Panc1 (cell line): ENCODE measurements at regions not wholly inside any gene's neighbourhood (a gene's known extent, or its start where the extent isn't known, plus 50 kb on each side); places are given as distances from the start of the nearest gene placed in this dataset.

Experiments used
- POLR2AphosphoS5 ChIP-seq: IDR thresholded peaks from 2 replicates; pipeline ENCODE4 v1.6.1; 2012; ENCODE audit warnings: mild to moderate bottlenecking, low read depth, low read length, moderate library complexity
- SIN3A ChIP-seq: IDR thresholded peaks from 2 replicates; pipeline ENCODE4 v1.6.1; 2012; ENCODE audit warnings: low read depth, mild to moderate bottlenecking, low read length, moderate library complexity, borderline replicate concordance; ENCODE audit not compliant: insufficient read depth
- TCF7L2 ChIP-seq: IDR thresholded peaks from 2 replicates; pipeline ENCODE4 v1.6.1; 2011; ENCODE audit warnings: mild to moderate bottlenecking, low read depth, low read length, inconsistent platforms
- TF ChIP-seq, protein P1 (sequence below): fragments of 450-650 bp; IDR thresholded peaks from 2 replicates; pipeline ENCODE4 v1.5.1; 2017; ENCODE audit warnings: mild to moderate bottlenecking
- TF ChIP-seq, protein P2 (sequence below), 2 experiments: IDR thresholded peaks; 2 replicates each; pipeline ENCODE4 v1.6.1; 2011 to 2012; ENCODE audit warnings: low read depth in 2 of 2, control low read depth in 1 of 2, low read length in 1 of 2, mild to moderate bottlenecking in 1 of 2, moderate library complexity in 1 of 2; ENCODE audit not compliant: insufficient read depth in 1 of 2

DNA sequence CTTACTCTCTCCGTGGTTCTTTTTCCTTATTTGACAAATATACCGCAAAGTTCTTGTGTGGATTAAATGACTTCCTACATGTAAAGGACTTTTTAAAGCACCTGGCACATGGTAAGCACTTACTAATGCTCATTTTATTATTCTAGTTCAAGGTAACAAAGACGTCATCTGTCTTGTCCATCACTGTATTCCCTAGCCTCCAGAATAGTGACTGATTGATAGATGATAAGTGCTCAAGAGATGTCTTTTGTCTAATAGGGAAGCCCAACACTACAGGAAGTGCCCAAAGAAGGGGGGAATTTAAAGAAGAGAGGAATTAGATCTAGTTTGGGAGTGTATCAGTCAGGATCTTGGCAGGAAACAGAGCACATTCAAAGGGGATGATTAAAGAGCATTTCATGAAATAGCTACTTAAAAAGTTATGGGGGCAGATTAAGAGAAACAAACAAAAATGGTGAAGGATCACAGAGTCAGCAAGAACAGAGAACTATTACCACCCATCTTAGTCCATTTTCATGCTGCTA, 151.9 kb downstream of the GXYLT1 start:
- TF ChIP-seq, protein P1, sequence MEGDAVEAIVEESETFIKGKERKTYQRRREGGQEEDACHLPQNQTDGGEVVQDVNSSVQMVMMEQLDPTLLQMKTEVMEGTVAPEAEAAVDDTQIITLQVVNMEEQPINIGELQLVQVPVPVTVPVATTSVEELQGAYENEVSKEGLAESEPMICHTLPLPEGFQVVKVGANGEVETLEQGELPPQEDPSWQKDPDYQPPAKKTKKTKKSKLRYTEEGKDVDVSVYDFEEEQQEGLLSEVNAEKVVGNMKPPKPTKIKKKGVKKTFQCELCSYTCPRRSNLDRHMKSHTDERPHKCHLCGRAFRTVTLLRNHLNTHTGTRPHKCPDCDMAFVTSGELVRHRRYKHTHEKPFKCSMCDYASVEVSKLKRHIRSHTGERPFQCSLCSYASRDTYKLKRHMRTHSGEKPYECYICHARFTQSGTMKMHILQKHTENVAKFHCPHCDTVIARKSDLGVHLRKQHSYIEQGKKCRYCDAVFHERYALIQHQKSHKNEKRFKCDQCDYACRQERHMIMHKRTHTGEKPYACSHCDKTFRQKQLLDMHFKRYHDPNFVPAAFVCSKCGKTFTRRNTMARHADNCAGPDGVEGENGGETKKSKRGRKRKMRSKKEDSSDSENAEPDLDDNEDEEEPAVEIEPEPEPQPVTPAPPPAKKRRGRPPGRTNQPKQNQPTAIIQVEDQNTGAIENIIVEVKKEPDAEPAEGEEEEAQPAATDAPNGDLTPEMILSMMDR, result no peak
- TF ChIP-seq, protein P2, sequence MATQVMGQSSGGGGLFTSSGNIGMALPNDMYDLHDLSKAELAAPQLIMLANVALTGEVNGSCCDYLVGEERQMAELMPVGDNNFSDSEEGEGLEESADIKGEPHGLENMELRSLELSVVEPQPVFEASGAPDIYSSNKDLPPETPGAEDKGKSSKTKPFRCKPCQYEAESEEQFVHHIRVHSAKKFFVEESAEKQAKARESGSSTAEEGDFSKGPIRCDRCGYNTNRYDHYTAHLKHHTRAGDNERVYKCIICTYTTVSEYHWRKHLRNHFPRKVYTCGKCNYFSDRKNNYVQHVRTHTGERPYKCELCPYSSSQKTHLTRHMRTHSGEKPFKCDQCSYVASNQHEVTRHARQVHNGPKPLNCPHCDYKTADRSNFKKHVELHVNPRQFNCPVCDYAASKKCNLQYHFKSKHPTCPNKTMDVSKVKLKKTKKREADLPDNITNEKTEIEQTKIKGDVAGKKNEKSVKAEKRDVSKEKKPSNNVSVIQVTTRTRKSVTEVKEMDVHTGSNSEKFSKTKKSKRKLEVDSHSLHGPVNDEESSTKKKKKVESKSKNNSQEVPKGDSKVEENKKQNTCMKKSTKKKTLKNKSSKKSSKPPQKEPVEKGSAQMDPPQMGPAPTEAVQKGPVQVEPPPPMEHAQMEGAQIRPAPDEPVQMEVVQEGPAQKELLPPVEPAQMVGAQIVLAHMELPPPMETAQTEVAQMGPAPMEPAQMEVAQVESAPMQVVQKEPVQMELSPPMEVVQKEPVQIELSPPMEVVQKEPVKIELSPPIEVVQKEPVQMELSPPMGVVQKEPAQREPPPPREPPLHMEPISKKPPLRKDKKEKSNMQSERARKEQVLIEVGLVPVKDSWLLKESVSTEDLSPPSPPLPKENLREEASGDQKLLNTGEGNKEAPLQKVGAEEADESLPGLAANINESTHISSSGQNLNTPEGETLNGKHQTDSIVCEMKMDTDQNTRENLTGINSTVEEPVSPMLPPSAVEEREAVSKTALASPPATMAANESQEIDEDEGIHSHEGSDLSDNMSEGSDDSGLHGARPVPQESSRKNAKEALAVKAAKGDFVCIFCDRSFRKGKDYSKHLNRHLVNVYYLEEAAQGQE (IDR thresholded peaks at IDR 0.05; ENCODE audit: insufficient read depth in 1 of 2, low read depth in 2 of 2, low read length in 1 of 2), result no peak
- TF ChIP-seq POLR2AphosphoS5, result no peak
- no peak for TF ChIP-seq TCF7L2
- TF ChIP-seq SIN3A, result no peak
